ENCODE measurements at regions not wholly inside any gene's neighbourhood (a gene's known extent, or its start where the extent isn't known, plus 50 kb on each side); places are given as distances from the start of the nearest gene placed in this dataset.

- TF ChIP-seq CTCF (conservative IDR thresholded peaks at IDR 0.05; ENCODE audit: low read length) (no peak), EZH2phosphoT487 (IDR thresholded peaks at IDR 0.05; ENCODE audit: borderline replicate concordance) (no peak)
These were observed 693.8 kb upstream of the TBX3 start for GRCh38 chr12:115377779-115378178.

All from Loucy (cell line).